Frontal cortex (tissue), 3 donors: ENCODE measurements at regions not wholly inside any gene's neighbourhood (a gene's known extent, or its start where the extent isn't known, plus 50 kb on each side); places are given as distances from the start of the nearest gene placed in this dataset.
A peak's percentile ranks its signal among the peaks of the same experiment; 100 is the strongest.

Source experiments
- DNase-seq, 2 donors: peaks; one replicate each; pipeline ENCODE4 v3.0.0; 2012; ENCODE audit warnings: low spot score in 2 of 2
- FAIRE-seq: peaks from 2 replicates; lab custom pipeline; 2012; peaks lifted over from hg19 to GRCh38; lab: Jason Lieb, UNC
- donor health status: control.
- donor health status: control.
- donor health status: control.

DNA sequence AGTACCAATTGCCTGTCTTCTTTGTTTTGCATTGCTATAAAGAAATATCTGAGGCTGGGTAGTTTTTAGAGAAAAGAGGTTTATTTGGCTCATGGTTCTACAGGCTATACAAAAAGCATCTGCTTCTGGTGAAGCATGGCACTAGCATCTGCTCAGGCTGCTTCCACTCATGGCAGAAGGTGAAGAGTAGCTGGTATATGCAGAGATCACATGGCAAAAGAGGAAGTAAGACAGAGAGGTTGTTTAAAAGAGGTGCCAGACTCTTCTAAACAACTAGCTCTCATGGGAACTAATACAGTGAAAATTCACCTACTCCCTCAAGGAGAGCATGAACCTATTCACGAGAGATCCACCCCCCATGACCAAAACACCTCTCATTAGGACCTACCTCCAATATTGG lies 56.7 kb upstream of the GUCA2B start:
- DNase-seq (no peak), FAIRE-seq (no peak)

DNA sequence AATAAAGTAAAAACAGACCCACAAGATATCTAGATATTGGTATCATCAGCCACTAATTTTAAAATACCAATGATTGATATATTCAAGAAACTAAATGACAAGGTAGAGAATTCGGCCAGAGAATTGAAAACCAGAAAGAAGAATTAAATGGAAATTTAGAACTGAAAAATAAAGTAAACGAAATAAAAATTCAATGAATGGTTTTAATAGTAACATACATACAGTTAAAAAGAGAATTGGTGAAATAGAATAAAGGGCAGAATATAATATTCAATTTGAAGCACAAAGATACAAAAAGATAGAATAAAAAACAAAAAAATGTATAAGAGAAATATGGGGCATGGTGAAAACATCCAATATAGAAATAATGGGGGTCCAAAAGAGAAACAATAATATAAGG lies 64.0 kb upstream of the GUCA2B start:
- DNase-seq (no peak), FAIRE-seq (peak; percentile 24)

GRCh38 chr1:42086146-42086545 lies 67.1 kb upstream of the GUCA2B start:
- FAIRE-seq = no peak

DNA sequence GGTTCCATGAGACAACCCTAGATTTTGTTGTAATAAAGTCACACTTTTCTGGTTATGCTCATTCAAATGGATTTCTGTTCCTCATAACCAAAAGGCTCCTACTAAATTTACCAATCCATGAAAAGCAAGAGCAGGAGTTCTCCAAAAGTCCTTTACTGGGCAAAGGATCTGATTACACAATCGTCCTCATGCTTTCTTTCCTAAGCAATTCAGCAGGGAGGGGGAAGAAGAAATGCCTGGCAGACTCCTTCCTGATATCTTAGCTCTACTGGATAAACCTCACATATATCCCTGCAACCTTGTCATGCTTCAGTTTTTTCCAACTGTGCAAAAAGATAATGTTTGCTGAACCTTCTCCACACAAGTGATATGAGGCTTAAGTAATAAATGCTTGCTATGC lies 67.6 kb upstream of the GUCA2B start:
- no peak for FAIRE-seq
- no peak for DNase-seq

More at GRCh38 chr1:42086146-42086545, 67.1 kb upstream of the GUCA2B start:
- no peak for DNase-seq

DNA sequence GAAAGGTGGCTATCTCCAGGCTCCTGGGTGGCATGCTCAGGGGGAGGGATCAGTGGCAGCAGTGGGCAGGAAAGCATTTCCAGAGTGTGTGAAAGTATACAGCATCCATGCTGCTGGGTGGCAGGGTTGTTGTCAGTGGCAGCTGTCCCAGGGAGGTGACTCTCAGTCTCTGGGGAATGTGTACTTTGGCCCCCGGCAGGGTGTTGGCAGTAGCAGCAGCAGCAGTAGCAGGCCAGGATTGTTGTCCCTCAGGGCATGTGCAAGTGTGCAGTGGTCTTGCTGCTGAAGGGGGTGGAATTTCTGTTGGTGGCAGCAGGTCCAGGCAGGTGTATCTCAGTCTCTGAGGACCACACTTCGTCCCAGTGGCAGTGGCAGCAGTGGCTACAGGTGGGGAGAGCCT lies 71.7 kb upstream of the GUCA2B start:
- no peak for FAIRE-seq

GRCh38 chr1:42075179-42075578 lies 78.0 kb upstream of the GUCA2B start:
- no peak for FAIRE-seq

More for the DNA sequence above, 71.7 kb upstream of the GUCA2B start:
- DNase-seq = no peak

DNA sequence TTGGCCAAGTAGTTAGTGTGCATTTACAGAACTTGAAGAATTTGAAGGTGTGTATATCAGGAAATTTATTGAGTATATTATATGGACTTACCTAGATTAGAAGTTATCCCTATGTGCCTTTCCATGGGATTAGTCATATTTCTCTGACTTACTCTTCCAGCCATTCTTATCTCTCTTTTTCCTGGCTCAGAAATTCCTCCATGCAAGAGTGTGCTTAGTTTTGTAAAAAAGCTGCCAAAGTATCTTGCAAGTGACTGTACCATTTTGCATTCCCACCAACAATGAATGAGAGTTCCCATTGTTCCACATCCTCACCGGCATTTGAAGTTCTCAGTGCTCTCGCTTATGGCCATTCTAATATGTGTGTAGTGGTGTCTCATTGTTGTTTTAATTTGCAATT lies 82.2 kb upstream of the GUCA2B start:
- no peak for DNase-seq
- FAIRE-seq = no peak

More at GRCh38 chr1:42075179-42075578, 78.0 kb upstream of the GUCA2B start:
- DNase-seq = no peak

DNA sequence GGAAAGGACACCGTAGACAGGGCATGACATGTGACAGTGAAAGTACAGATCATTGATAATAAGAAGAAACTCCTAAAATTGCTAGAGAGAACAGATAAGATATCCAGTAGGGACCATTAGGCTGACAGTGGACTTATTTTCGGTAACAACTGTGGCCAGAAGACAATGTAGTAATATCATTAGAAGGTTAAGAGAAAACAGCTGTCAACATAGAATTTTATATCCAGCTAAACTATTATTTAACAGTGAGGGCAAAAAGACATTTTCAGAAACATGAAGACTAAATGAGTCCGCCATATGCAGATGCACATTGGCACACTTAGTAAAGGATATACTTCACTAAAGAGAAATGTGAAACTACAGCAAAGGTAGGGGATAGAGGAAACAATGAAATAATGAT lies 95.4 kb upstream of the GUCA2B start:
- no peak for DNase-seq
- no peak for FAIRE-seq

DNA sequence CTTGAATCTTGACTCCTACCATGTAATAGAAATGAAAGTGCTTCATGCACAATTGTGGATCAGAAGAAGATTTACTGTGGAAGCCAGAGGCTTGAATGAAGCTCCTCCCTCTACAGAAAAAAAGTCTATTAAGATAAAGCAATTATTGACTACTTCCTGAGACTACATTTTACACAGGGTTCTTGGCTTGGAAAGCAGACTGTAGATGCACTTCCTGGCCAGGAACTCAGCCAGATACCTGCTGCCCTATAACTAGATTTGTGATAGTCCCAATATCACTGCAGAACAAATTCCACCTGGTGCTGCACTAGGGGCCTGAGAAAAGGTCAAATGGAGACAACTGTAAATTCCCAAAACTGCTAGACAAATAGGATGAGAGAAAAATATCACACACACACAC lies 96.8 kb upstream of the GUCA2B start:
- DNase-seq (no peak), FAIRE-seq (no peak)

- no peak for FAIRE-seq
- DNase-seq = no peak
Observed at GRCh38 chr1:42055061-42055460, 98.1 kb upstream of the GUCA2B start.

DNA sequence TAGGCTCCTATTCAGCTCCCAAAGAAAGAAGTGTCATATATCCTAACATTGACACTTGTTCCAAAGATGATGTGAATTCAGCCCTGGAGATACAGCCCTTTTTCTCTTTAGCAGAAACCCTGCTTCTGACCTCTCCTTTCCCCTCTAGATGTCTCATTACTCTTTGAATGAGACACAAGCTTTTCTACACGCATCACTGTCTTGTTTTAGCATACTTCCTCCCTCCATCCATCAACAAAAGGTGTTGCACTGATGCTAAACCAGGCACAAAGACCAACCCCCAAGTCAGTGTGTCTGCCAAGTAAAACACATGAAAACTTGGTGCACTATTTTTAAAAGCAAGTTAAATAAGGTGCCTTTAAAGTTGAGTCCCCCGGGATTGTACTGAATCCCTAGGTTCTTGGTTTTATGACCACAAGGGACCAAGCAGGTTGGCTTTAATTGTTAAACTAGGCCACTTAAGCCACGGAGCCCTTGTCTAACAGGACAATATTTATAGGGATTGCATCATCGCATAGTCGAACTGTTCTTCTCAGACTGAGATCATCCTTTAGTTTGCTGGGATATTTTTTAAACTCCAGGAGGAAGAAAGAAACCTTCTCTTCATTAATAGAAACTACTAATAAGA lies 101.0 kb upstream of the GUCA2B start:
- DNase-seq = no peak
- no peak for FAIRE-seq

GRCh38 chr1:42047508-42047880 lies 105.7 kb upstream of the GUCA2B start:
- FAIRE-seq = no peak
- DNase-seq = no peak

GRCh38 chr1:42046761-42047507 lies 106.3 kb upstream of the GUCA2B start:
- DNase-seq = no peak
- no peak for FAIRE-seq

- FAIRE-seq = no peak
- DNase-seq = no peak
Observed at GRCh38 chr1:42044346-42044745, 108.9 kb upstream of the GUCA2B start.

DNA sequence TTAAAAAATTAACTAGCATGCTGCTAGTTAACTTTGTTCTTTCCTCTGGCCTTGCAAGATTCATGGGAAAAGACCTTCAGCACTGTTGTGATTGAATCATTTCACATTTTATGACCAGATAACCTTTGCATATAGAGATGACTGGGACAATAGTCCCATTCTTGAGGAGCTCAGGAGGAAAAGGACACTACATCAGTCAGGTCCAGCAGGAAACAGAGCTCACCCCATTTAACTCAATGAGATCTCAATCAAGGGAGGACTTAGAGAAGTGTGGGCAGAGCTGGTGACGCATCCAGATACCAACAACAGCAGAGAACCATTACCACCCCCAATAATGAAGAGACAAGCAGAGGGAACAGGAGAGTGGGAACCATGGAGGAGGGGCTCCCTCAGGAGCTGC lies 109.4 kb upstream of the GUCA2B start:
- DNase-seq = no peak
- no peak for FAIRE-seq

GRCh38 chr1:42043182-42043581 lies 110.0 kb upstream of the GUCA2B start:
- FAIRE-seq = no peak
- no peak for DNase-seq

DNA sequence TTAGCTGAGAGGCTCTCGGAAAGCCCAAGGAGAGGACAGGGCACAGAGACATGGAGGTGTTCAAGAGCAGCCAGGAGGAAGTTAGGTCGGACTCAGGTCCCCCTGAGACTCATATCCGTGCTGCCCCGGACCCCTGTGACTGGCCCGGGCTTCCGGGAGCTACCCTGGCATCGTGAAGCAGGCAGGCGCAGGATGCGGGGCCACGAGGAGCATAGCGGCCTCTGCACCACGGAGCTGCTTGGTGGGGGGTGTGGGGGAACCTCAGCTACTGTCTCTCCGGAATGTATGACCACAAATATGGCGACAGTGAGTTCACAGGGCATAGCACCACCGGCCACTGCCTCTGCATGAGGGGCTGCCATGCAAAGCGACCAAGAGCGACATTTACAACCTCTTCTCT lies 112.2 kb upstream of the GUCA2B start:
- FAIRE-seq = no peak

GRCh38 chr1:42040159-42040558 lies 113.1 kb upstream of the GUCA2B start:
- FAIRE-seq = no peak
- no peak for DNase-seq

More for the DNA sequence above, 112.2 kb upstream of the GUCA2B start:
- no peak for DNase-seq

DNA sequence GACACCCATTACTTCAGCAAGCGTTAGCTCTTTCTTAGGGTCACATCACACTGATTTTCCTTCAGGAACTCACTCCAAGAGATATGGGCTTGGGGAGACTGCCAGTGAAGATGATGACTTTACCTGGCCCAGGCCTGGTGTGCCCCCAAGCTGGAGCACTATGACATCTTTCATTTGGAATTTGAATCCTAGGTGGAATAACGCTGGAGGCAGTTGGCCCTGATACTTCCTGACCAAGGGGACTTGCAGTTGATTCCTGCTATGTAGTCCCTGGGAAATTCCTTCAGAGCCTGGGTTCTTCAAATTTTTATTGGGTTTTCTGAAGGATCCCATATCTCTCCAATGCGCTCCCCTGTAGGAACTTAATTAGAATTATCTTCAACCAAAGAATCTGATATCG lies 114.9 kb upstream of the GUCA2B start:
- no peak for FAIRE-seq
- no peak for DNase-seq

GRCh38 chr1:42037586-42037985 lies 115.6 kb upstream of the GUCA2B start:
- no peak for DNase-seq
- FAIRE-seq = no peak

GRCh38 chr1:42037161-42037560 lies 116.0 kb upstream of the GUCA2B start:
- DNase-seq (no peak), FAIRE-seq (no peak)
